Cardiac fibroblast (primary cell): ENCODE measurements at regions not wholly inside any gene's neighbourhood (a gene's known extent, or its start where the extent isn't known, plus 50 kb on each side); places are given as distances from the start of the nearest gene placed in this dataset.

Experiments used
- DNase-seq, 2 donors: peaks; one replicate each; pipeline versions ENCODE4 v3.0.0 to v3.0.0-alpha.2; 2010; ENCODE audit warnings: low read depth in 2 of 2
- H3K4me3 ChIP-seq, 2 donors: replicated peaks in 1 of 2; 1 replicate in 1 of 2; 2 replicates in 1 of 2; pipeline ENCODE4 v1.5.1; 2011; ENCODE audit warnings: low read depth in 2 of 2, low read length in 2 of 2, mild to moderate bottlenecking in 2 of 2, moderate library complexity in 1 of 2
- TF ChIP-seq, protein P1 (sequence below): IDR thresholded peaks from one replicate; pipeline ENCODE4 v1.5.1; 2011; ENCODE audit warnings: low read depth, mild to moderate bottlenecking, low read length, inconsistent platforms

DNA sequence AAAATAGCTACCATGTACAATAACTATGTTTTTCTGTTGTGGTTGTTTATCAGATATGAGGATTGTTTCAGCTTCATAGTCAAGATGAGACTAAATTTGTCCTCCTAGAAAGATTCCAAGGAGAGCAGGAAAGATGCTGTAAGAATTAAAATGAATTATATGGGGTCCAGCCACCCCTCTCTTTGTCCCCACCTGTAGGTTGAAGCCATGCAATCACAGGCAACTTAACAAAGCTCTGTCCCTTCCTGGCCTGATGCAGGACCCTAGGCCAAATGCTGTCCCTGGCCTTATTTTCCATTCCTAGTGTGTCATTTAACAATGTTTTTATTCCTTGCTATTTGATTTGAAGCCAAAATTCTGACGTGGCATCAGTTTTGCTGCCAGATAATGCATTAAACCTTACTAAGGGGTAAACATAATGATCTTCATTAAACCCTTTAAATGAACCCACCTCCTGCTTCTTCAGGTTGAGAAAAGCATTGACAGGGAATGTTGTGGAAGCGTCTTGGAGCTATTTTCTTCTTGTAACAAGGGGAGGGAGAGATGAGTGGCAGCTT is 240.9 kb upstream of the ZNF521 start:
- no peak for DNase-seq
- no peak overlapping the region for H3K4me3 ChIP-seq
- TF ChIP-seq, protein P1, sequence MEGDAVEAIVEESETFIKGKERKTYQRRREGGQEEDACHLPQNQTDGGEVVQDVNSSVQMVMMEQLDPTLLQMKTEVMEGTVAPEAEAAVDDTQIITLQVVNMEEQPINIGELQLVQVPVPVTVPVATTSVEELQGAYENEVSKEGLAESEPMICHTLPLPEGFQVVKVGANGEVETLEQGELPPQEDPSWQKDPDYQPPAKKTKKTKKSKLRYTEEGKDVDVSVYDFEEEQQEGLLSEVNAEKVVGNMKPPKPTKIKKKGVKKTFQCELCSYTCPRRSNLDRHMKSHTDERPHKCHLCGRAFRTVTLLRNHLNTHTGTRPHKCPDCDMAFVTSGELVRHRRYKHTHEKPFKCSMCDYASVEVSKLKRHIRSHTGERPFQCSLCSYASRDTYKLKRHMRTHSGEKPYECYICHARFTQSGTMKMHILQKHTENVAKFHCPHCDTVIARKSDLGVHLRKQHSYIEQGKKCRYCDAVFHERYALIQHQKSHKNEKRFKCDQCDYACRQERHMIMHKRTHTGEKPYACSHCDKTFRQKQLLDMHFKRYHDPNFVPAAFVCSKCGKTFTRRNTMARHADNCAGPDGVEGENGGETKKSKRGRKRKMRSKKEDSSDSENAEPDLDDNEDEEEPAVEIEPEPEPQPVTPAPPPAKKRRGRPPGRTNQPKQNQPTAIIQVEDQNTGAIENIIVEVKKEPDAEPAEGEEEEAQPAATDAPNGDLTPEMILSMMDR, result no peak

DNA sequence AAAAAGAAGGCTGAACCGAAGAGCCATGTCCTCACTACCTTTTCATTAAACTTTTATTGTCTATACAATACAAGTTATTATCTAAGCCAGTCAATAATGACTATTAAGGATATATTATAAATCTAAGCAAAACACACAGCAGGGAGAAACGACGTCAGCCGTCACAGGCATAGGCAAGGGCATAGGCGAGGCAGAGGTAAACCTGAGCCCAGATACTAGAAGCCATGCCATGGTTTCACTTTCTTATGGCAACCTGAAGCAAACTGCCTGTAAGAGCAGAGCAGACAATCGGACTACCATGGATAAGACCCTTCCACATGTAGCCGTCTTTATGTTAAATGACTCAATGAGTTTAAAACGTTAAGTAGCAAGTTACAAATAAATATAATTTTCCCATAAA is 238.5 kb upstream of the ZNF521 start:
- TF ChIP-seq, protein P1, result no peak
- DNase-seq, result no peak
- no peak overlapping the region for H3K4me3 ChIP-seq

DNA sequence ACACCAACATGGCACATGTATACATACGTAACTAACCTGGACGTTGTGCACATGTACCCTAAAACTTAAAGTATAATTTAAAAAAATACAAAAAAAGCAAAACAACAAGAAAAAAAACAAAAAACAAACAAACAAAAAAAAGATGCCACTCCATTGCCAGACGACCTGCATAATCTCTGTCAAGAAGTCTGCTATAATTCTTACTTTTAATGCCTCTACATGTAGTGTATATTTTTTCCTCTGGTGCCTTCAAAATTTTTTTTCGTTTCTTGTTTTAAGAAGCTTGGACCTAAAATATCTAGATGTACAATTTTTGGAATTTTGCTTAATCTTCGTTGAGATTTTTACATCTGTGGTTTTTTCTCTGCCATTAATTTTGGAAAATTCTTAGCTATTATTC is 235.6 kb upstream of the ZNF521 start:
- no peak for DNase-seq
- TF ChIP-seq, protein P1, result no peak
- no peak overlapping the region for H3K4me3 ChIP-seq

DNA sequence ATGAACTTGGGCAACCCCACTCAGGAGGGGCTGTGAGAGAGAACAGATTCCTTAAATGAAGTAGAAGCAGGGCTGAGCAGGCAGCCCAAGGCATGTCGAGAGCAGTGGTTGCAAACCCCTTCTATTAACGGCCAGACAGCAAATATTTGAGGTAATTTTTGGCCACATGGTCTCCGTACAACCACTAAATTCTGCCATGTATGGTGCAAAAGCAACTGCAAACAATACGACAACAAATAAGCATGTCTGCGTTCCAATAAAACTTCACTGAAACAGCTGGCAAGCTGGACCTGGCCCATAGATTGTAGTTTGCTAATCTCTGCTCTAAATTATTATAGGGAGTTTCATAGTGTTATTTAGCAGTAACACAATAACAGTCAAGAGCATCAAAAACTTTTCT is 217.0 kb upstream of the ZNF521 start:
- TF ChIP-seq, protein P1, result no peak
- H3K4me3 ChIP-seq, result no peak overlapping the region
- DNase-seq, result no peak

DNA sequence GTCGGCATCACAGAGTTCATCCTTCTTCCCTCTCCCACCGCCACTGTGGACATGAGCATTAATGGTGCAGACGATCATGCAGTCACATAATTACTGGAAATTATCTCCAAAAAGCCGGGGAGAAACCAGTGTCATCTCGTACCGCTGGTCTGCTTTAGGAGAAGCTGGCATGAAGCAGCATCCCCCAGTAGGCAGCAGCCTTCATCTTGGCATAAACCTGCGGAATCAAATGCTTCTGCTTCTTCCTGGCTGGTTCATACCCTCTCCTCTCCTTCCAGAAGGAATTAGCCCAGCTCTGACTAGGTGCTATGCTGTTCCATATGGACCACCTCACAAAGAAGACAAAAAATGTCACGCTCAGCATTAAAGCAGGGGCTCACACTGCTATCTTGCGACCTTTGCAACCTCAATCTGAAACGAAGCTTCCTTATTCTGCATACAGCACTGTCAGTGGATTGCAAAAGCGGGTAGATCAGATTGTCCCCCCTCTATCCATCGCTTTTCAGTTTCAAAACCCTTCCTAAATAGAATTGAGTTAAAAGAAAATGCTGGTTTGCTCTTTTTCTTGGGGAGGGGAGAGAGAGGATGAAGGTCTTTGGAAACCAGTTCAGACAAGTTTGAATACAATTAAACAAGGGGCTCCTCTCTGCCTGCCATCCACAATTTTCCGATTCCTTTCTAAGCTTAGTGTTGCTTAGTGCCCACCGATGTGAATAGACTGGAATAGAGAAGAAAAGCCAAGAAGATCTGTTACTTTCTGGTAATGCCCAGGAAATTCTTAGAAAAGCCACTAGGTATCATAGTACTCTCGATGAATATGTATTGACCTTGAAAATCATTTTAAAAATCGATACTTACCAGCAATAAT is 212.1 kb upstream of the ZNF521 start:
- TF ChIP-seq, protein P1, result no peak
- no peak for DNase-seq

DNA sequence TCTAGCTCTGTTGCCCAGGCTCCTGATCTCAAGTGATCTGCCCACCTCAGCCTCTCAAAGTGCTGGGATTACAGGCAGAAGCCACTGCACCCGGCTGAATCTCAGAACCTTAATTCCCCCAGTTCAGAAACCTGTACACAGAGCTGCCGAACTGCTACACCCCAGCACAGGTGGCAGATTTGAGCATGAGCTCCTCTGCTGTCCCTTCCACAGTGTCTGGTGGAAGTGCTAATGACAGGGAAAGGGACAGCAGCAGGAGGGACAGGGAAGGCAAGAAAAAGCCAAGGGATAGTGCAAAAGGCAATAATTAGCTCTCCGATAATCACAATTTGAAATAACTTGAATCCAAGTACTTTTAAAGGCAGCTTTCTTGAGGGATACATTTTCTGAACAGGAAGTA is 211.4 kb upstream of the ZNF521 start:
- TF ChIP-seq, protein P1, result no peak

More for the DNA sequence above, 212.1 kb upstream of the ZNF521 start:
- H3K4me3 ChIP-seq, result no peak overlapping the region

More for the DNA sequence above, 211.4 kb upstream of the ZNF521 start:
- H3K4me3 ChIP-seq, result no peak overlapping the region
- no peak for DNase-seq
